Panc1 (cell line): ENCODE measurements at regions not wholly inside any gene's neighbourhood (a gene's known extent, or its start where the extent isn't known, plus 50 kb on each side); places are given as distances from the start of the nearest gene placed in this dataset.

Source experiments
- ATAC-seq: fragments of 200-7000 bp; cut with Tn5 transposase; 2 replicates; pipeline ENCODE4 v1.9.1; 2020; ENCODE audit warnings: mild to moderate bottlenecking, moderate library complexity
- BruUV-seq: library from RNA; stranded (reverse); fragments of 400-500 nt; replicated peaks from 2 replicates; lab custom pipeline; 2021; lab: Mats Ljungman, UMichigan
- CTCF ChIA-PET: fragments of 300-600 bp; sonication (Branson Sonifier 250); formaldehyde crosslinking; loops from one replicate; lab custom pipeline; 2022; ENCODE audit warnings: antibody characterized with exemption; lab: Charles Lee
- POLR2A ChIA-PET: fragments of 300-600 bp; sonication (Branson Sonifier 250); formaldehyde crosslinking; loops from one replicate; lab custom pipeline; 2022; ENCODE audit warnings: antibody characterized with exemption; lab: Charles Lee
- DNase-seq: peaks from one replicate; pipeline ENCODE4 v3.0.0-alpha.2; 2010; ENCODE audit warnings: low read depth, low spot score
- H3K27ac ChIP-seq: 2 replicates; pipeline ENCODE4 v1.5.1; 2011; ENCODE audit warnings: mild to moderate bottlenecking, low read length, inconsistent platforms
- H3K27me3 ChIP-seq: fragments of 200-500 bp; sonication (Bioruptor generic); 2 replicates; pipeline ENCODE4 v1.6.0; 2014; ENCODE audit warnings: low read length, inconsistent platforms; ENCODE audit not compliant: control insufficient read depth, insufficient read depth
- H3K36me3 ChIP-seq: fragments of 200-500 bp; sonication (Bioruptor generic); 2 replicates; pipeline ENCODE4 v1.5.1; 2014; ENCODE audit warnings: inconsistent platforms, mild to moderate bottlenecking, low read length, moderate library complexity; ENCODE audit not compliant: control insufficient read depth, insufficient read depth
- H3K4me1 ChIP-seq: 2 replicates; pipeline ENCODE4 v1.5.1; 2011; ENCODE audit warnings: inconsistent platforms, mild to moderate bottlenecking, low read length, moderate library complexity; ENCODE audit not compliant: control insufficient read depth, insufficient read depth
- H3K4me3 ChIP-seq, 2 experiments: 2 replicates each; pipeline ENCODE4 v1.5.1; 2011 to 2012; ENCODE audit warnings: low read depth in 2 of 2, low read length in 2 of 2, mild to moderate bottlenecking in 2 of 2, inconsistent platforms in 1 of 2, moderate library complexity in 1 of 2
- H3K9me3 ChIP-seq: fragments of 200-500 bp; sonication (Bioruptor generic); 2 replicates; pipeline ENCODE4 v1.5.1; 2014; ENCODE audit warnings: low read depth, mild to moderate bottlenecking, inconsistent platforms, low read length, moderate library complexity; ENCODE audit not compliant: control insufficient read depth, insufficient read depth
- CTCF ChIP-seq: fragments of 450-650 bp; IDR thresholded peaks from 2 replicates; pipeline ENCODE4 v1.5.1; 2017; ENCODE audit warnings: mild to moderate bottlenecking
- POLR2AphosphoS5 ChIP-seq: IDR thresholded peaks from 2 replicates; pipeline ENCODE4 v1.6.1; 2012; ENCODE audit warnings: mild to moderate bottlenecking, low read depth, low read length, moderate library complexity
- REST ChIP-seq, 2 experiments: IDR thresholded peaks; 2 replicates each; pipeline ENCODE4 v1.6.1; 2011 to 2012; ENCODE audit warnings: low read depth in 2 of 2, control low read depth in 1 of 2, low read length in 1 of 2, mild to moderate bottlenecking in 1 of 2, moderate library complexity in 1 of 2; ENCODE audit not compliant: insufficient read depth in 1 of 2
- SIN3A ChIP-seq: IDR thresholded peaks from 2 replicates; pipeline ENCODE4 v1.6.1; 2012; ENCODE audit warnings: low read depth, mild to moderate bottlenecking, low read length, moderate library complexity, borderline replicate concordance; ENCODE audit not compliant: insufficient read depth
- TCF7L2 ChIP-seq: IDR thresholded peaks from 2 replicates; pipeline ENCODE4 v1.6.1; 2011; ENCODE audit warnings: mild to moderate bottlenecking, low read depth, low read length, inconsistent platforms
- in situ Hi-C: cut with HindIII; loops from 2 replicates; pipeline ENCODE4 v1.10.0; 2016; ENCODE audit warnings: low sequenced_read_pairs, low pct_unique_long_range_greater_than_20kb
- intact Hi-C: fragments of 100-400 bp; cut with micrococcal nuclease; formaldehyde crosslinking; loops from one replicate; pipeline ENCODE4 v1.10.0; 2022; ENCODE audit not compliant: unreplicated experiment

GRCh38 chr12:105820429-105821125 lies 318.2 kb downstream of the NUAK1 start:
- ATAC-seq (no peak), DNase-seq (no peak)
- Histone ChIP-seq H3K27ac (no peak overlapping the region), H3K4me1 (no peaks in the 10 kb centered on the region), H3K27me3 (no peaks in the 10 kb centered on the region; the same call in 1 of the 2 replicates), H3K4me3 (no peak overlapping the region), H3K9me3 (no peaks in the 10 kb centered on the region), H3K36me3 (no peaks in the 10 kb centered on the region)
- intact Hi-C loops: no loop called here
- CTCF ChIA-PET: interaction anchor here (0.6 kb wide), 1 partner anchor 12 kb away, joined by 3 read pairs; no protein-coding TSS in a partner anchor
- no TSS peak for BruUV-seq
- POLR2A ChIA-PET: no interaction called here
- TF ChIP-seq POLR2AphosphoS5: no peak
- no peak for TF ChIP-seq TCF7L2
- TF ChIP-seq CTCF: no peak
- no peak for TF ChIP-seq REST (IDR thresholded peaks at IDR 0.05; ENCODE audit: insufficient read depth in 1 of 2, low read depth in 2 of 2, low read length in 1 of 2)
- no peak for TF ChIP-seq SIN3A
- in situ Hi-C loops: no loop called here

- Histone ChIP-seq H3K4me3 (no peak overlapping the region), H3K36me3 (no peaks in the 10 kb centered on the region), H3K9me3 (no peaks in the 10 kb centered on the region), H3K27me3 (no peaks in the 10 kb centered on the region; the same call in 1 of the 2 replicates), H3K27ac (no peak overlapping the region), H3K4me1 (no peaks in the 10 kb centered on the region)
- no peak for DNase-seq
- BruUV-seq: no TSS peak
- in situ Hi-C loops: no loop called here
- TF ChIP-seq REST (IDR thresholded peaks at IDR 0.05; ENCODE audit: insufficient read depth in 1 of 2, low read depth in 2 of 2, low read length in 1 of 2) (no peak), SIN3A (no peak), POLR2AphosphoS5 (no peak), TCF7L2 (no peak), CTCF (no peak)
- ATAC-seq: no peak
- intact Hi-C loops: no loop called here
- ChIA-PET CTCF (no interaction called here), POLR2A (no interaction called here)
Observed at GRCh38 chr12:105822131-105823105, 316.3 kb downstream of the NUAK1 start.
